ENCODE measurements at regions not wholly inside any gene's neighbourhood (a gene's known extent, or its start where the extent isn't known, plus 50 kb on each side); places are given as distances from the start of the nearest gene placed in this dataset.

DNA sequence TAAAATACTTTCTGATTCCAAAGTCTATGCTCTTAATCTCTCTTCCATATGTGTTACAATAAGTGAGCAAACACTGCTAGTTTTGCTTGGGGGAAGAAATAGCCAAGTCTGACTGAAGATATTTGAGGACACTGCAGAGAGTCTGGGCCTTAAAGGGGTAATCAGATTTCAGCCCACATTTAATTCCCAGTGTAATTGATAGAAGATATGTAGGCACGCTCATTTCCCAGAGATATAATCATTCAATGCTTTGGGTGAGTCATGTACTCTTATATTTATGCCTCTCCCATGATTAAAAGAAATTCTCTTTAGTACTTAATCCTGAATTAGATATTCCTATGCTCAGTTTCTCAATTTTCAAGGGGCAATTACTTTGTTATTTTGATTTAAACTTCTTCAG, 178.1 kb upstream of the POM121L12 start:
- TF ChIP-seq ZNF121 (tag by site-specific recombination; IDR thresholded peaks at IDR 0.05) (no peak), ZNF211 (tag by site-specific recombination; IDR thresholded peaks at IDR 0.05; ENCODE audit: low read depth) (no peak), ZNF292 (tag by site-specific recombination; IDR thresholded peaks at IDR 0.05; ENCODE audit: borderline replicate concordance, low read depth) (no peak), SP2 (tag by site-specific recombination; IDR thresholded peaks at IDR 0.05) (no peak)
- TF ChIP-seq, protein P1, sequence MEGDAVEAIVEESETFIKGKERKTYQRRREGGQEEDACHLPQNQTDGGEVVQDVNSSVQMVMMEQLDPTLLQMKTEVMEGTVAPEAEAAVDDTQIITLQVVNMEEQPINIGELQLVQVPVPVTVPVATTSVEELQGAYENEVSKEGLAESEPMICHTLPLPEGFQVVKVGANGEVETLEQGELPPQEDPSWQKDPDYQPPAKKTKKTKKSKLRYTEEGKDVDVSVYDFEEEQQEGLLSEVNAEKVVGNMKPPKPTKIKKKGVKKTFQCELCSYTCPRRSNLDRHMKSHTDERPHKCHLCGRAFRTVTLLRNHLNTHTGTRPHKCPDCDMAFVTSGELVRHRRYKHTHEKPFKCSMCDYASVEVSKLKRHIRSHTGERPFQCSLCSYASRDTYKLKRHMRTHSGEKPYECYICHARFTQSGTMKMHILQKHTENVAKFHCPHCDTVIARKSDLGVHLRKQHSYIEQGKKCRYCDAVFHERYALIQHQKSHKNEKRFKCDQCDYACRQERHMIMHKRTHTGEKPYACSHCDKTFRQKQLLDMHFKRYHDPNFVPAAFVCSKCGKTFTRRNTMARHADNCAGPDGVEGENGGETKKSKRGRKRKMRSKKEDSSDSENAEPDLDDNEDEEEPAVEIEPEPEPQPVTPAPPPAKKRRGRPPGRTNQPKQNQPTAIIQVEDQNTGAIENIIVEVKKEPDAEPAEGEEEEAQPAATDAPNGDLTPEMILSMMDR (tag by site-specific recombination; IDR thresholded peaks at IDR 0.05), result no peak
- TF ChIP-seq, protein P2, sequence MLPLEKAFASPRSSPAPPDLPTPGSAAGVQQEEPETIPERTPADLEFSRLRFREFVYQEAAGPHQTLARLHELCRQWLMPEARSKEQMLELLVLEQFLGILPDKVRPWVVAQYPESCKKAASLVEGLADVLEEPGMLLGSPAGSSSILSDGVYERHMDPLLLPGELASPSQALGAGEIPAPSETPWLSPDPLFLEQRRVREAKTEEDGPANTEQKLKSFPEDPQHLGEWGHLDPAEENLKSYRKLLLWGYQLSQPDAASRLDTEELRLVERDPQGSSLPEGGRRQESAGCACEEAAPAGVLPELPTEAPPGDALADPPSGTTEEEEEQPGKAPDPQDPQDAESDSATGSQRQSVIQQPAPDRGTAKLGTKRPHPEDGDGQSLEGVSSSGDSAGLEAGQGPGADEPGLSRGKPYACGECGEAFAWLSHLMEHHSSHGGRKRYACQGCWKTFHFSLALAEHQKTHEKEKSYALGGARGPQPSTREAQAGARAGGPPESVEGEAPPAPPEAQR (tag by site-specific recombination; IDR thresholded peaks at IDR 0.05), result no peak

Data from HEK293 (cell line).